ENCODE measurements at regions not wholly inside any gene's neighbourhood (a gene's known extent, or its start where the extent isn't known, plus 50 kb on each side); places are given as distances from the start of the nearest gene placed in this dataset.

DNA sequence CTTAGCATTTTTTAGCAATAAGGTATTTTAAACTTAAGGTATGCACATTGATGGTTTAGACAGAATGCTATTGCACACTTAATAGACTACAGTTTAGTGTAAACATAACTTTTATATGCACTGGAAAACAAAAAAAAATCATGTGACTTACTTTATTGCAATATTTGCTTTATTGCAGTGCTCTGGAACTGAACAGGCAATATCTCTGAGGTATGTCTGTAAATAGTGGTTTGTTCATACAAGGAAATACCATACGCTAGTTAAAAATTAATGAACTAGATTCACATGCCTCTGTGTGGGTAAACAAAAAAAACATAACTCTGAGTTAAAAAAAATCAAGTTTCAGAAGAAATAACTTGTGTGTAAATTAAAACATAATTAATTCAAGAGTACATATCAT lies 479.0 kb upstream of the MKI67 start:
- DNase-seq (no peak), ATAC-seq (ENCODE audit: low read depth) (no peak)
- POLR2A ChIA-PET = no interaction called here
- Mint-ChIP-seq H3K36me3 (ENCODE audit: low read depth) (no peaks in the 10 kb centered on the region), H3K4me1 (no peaks in the 10 kb centered on the region), H3K9me3 (no peaks in the 10 kb centered on the region), H3K27ac (no peak overlapping the region), H3K4me3 (no peak overlapping the region), H3K27me3 (no peaks in the 10 kb centered on the region)
- TF ChIP-seq, protein P1, sequence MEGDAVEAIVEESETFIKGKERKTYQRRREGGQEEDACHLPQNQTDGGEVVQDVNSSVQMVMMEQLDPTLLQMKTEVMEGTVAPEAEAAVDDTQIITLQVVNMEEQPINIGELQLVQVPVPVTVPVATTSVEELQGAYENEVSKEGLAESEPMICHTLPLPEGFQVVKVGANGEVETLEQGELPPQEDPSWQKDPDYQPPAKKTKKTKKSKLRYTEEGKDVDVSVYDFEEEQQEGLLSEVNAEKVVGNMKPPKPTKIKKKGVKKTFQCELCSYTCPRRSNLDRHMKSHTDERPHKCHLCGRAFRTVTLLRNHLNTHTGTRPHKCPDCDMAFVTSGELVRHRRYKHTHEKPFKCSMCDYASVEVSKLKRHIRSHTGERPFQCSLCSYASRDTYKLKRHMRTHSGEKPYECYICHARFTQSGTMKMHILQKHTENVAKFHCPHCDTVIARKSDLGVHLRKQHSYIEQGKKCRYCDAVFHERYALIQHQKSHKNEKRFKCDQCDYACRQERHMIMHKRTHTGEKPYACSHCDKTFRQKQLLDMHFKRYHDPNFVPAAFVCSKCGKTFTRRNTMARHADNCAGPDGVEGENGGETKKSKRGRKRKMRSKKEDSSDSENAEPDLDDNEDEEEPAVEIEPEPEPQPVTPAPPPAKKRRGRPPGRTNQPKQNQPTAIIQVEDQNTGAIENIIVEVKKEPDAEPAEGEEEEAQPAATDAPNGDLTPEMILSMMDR (IDR thresholded peaks at IDR 0.05) = no peak
- intact Hi-C loops (cut with micrococcal nuclease) = no loop called here
- CTCF ChIA-PET = no interaction called here

DNA sequence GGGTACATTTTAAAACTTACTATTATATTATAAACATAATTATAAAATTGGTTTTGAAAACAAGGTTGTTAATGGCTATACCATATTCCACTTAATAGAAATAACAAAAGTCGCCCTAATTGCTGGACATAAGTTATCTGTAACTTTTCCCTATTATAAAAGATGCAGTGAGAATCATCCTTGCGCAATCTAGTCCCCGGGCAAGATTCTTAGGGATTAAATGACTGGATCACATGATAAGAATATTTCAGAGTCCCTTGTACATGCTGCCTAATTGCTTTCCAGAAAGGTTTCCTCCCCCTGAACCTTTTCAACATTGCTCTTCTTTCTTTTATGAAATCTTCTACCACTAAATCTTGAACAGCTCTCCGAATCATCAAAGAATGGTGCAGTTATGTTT lies 479.8 kb upstream of the MKI67 start:
- Mint-ChIP-seq H3K27ac (no peak overlapping the region), H3K4me1 (no peaks in the 10 kb centered on the region), H3K36me3 (ENCODE audit: low read depth) (no peaks in the 10 kb centered on the region), H3K4me3 (no peak overlapping the region), H3K9me3 (no peaks in the 10 kb centered on the region), H3K27me3 (no peaks in the 10 kb centered on the region)
- DNase-seq = no peak
- CTCF ChIA-PET = no interaction called here
- ATAC-seq (ENCODE audit: low read depth) = no peak
- POLR2A ChIA-PET = no interaction called here
- intact Hi-C loops (cut with micrococcal nuclease) = no loop called here
- TF ChIP-seq, protein P1 (IDR thresholded peaks at IDR 0.05) = no peak

DNA sequence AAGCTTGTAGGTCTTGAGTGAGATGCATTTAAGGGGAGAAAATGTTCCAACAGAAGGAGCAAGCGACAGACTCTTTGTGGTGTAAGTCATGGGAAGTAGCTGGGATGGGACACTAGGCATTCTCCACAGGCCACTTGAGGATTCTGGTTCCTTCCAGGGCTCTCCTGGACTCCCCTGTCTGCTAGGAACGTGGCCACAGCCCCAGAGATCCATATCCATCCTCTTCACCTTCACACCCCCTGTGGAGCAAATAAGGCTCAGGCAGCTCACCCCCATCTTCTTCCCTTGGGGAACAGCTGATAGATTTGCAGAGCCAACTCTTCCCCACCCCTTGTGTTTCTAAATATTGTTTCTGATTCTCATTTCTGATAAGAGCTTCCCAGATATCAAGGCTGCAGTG lies 482.6 kb upstream of the MKI67 start:
- Mint-ChIP-seq H3K9me3 (no peaks in the 10 kb centered on the region), H3K27me3 (no peaks in the 10 kb centered on the region), H3K4me1 (no peaks in the 10 kb centered on the region), H3K36me3 (ENCODE audit: low read depth) (no peaks in the 10 kb centered on the region), H3K27ac (no peak overlapping the region), H3K4me3 (no peak overlapping the region)
- CTCF ChIA-PET = no interaction called here
- ATAC-seq (ENCODE audit: low read depth) (no peak), DNase-seq (no peak)
- intact Hi-C loops (cut with micrococcal nuclease) = no loop called here
- TF ChIP-seq, protein P1 (IDR thresholded peaks at IDR 0.05) = no peak
- POLR2A ChIA-PET = no interaction called here

DNA sequence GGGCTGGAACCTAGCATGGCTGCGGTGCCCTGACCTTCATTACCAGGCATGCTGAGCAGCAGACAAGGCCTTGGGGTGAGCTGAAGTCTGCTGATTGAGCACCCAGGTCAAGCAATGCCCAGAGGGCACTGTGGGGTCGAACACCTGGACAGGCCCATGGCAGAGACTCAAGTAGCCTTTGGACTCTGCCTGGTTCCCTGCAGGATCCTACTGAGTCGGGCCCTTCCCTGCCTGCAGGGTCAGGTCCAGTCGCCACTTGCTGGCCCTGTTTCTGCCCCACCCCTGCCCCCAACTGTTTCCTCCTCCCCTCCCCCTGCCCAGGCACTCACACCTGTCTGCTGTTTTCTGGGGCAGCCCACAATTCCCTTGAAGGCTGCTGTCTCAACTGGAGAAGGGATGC lies 483.2 kb upstream of the MKI67 start:
- H3K36me3 Mint-ChIP-seq (ENCODE audit: low read depth) = no peaks in the 10 kb centered on the region
- ATAC-seq (ENCODE audit: low read depth) = no peak
- CTCF ChIA-PET = no interaction called here

DNA sequence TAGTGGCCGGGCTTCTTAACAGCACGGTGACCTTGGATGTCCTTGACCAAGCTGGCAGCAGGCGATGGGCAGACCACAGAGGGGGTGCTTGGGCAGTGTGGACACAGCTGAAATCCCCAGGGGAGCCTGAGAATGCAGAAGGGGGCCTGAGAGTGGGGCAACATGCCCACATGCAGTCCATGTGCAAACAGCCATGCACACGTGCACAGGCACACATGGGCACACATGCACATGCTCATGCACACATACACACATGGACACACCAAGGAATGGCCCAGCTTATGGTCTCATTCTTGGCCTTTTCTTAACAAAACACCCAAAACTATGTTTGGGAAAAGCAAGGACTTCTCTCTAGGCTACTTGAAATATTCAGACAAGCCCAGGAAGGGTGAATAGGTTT lies 483.9 kb upstream of the MKI67 start:
- Mint-ChIP-seq H3K4me3 (no peak overlapping the region), H3K27ac (no peak overlapping the region), H3K4me1 (no peaks in the 10 kb centered on the region), H3K9me3 (no peaks in the 10 kb centered on the region), H3K27me3 (no peaks in the 10 kb centered on the region), H3K36me3 (ENCODE audit: low read depth) (no peaks in the 10 kb centered on the region)
- intact Hi-C loops (cut with micrococcal nuclease) = no loop called here
- ChIA-PET CTCF (no interaction called here), POLR2A (no interaction called here)
- DNase-seq = no peak
- no peak for ATAC-seq (ENCODE audit: low read depth)
- TF ChIP-seq, protein P1 (IDR thresholded peaks at IDR 0.05) = no peak

More for the DNA sequence above, 483.2 kb upstream of the MKI67 start:
- intact Hi-C loops (cut with micrococcal nuclease) = no loop called here
- H3K4me1 Mint-ChIP-seq = no peaks in the 10 kb centered on the region
- no peak overlapping the region for H3K27ac Mint-ChIP-seq
- TF ChIP-seq, protein P1 (IDR thresholded peaks at IDR 0.05) = no peak
- DNase-seq = no peak
- POLR2A ChIA-PET = no interaction called here
- H3K4me3 Mint-ChIP-seq = no peak overlapping the region
- no peaks in the 10 kb centered on the region for H3K9me3 Mint-ChIP-seq
- H3K27me3 Mint-ChIP-seq = no peaks in the 10 kb centered on the region
